Activated B cell treated with CpG ODN at 0.5 μM for 24 hours (primary cell): ENCODE measurements at regions not wholly inside any gene's neighbourhood (a gene's known extent, or its start where the extent isn't known, plus 50 kb on each side); places are given as distances from the start of the nearest gene placed in this dataset.

ENCODE experiments used
- ATAC-seq: fragments of 200-7000 bp; cut with Tn5 transposase; one replicate; pipeline ENCODE4 v1.10.0; 2021; ENCODE audit warnings: low read depth, mild to moderate bottlenecking, moderate library complexity
- CTCF ChIA-PET: fragments of 350-600 bp; sonication (Branson Sonifier 250); formaldehyde crosslinking; loops from one replicate; lab custom pipeline; 2021; ENCODE audit warnings: antibody characterized with exemption; lab: Charles Lee
- POLR2A ChIA-PET: fragments of 350-600 bp; sonication (Branson Sonifier 250); formaldehyde crosslinking; loops from one replicate; lab custom pipeline; 2021; ENCODE audit warnings: antibody characterized with exemption; lab: Charles Lee
- DNase-seq: peaks from one replicate; pipeline ENCODE4 v3.0.0; 2022
- H3K27ac Mint-ChIP-seq: one replicate; pipeline ENCODE4 v1.8.0; 2020; ENCODE audit warnings: mixed read lengths
- H3K27me3 Mint-ChIP-seq: one replicate; pipeline ENCODE4 v1.8.0; 2021; ENCODE audit warnings: mixed read lengths
- H3K36me3 Mint-ChIP-seq: one replicate; pipeline ENCODE4 v1.8.0; 2021; ENCODE audit warnings: low read depth, mixed read lengths
- H3K4me1 Mint-ChIP-seq: one replicate; pipeline ENCODE4 v1.8.0; 2021; ENCODE audit warnings: mixed read lengths
- H3K4me3 Mint-ChIP-seq: one replicate; pipeline ENCODE4 v1.8.0; 2020; ENCODE audit warnings: mild to moderate bottlenecking, mixed read lengths
- H3K9me3 Mint-ChIP-seq: one replicate; pipeline ENCODE4 v1.8.0; 2020; ENCODE audit warnings: mixed read lengths
- intact Hi-C: fragments of 100-400 bp; cut with micrococcal nuclease; formaldehyde crosslinking; loops from one replicate; pipeline ENCODE4 v1.15.1; 2024
- TF ChIP-seq, protein P1 (sequence below): fragments of 200-600 bp; IDR thresholded peaks from one replicate; pipeline ENCODE4 v1.8.0; 2022; ENCODE audit warnings: antibody characterized with exemption, mild to moderate bottlenecking

DNA sequence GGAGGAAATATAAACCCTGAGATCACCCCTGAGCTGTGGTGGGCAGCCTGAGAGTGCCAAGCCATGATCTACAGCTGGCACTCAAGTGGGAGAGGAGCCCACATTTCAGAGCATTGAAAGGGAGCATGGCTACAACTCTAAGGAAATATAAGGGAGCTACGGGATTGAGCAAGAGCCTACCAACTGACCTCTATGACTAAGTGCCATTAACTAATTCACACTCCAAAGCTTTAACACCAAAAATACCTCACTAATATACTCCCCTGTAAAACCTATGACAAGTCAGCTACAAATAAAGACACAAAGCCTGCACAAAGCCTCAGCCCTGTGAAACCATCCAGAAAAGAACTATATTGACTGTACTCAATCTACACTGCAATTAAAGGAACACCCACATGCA is 286.8 kb upstream of the RPS23 start:
- ATAC-seq (no peak), DNase-seq (no peak)
- no peaks in the 10 kb centered on the region for H3K9me3 Mint-ChIP-seq
- H3K27me3 Mint-ChIP-seq, result no peaks in the 10 kb centered on the region
- no peaks in the 10 kb centered on the region for H3K36me3 Mint-ChIP-seq
- no peak overlapping the region for H3K27ac Mint-ChIP-seq
- intact Hi-C loops, result no loop called here
- H3K4me3 Mint-ChIP-seq, result no peak overlapping the region
- ChIA-PET CTCF (no interaction called here), POLR2A (no interaction called here)
- TF ChIP-seq, protein P1, sequence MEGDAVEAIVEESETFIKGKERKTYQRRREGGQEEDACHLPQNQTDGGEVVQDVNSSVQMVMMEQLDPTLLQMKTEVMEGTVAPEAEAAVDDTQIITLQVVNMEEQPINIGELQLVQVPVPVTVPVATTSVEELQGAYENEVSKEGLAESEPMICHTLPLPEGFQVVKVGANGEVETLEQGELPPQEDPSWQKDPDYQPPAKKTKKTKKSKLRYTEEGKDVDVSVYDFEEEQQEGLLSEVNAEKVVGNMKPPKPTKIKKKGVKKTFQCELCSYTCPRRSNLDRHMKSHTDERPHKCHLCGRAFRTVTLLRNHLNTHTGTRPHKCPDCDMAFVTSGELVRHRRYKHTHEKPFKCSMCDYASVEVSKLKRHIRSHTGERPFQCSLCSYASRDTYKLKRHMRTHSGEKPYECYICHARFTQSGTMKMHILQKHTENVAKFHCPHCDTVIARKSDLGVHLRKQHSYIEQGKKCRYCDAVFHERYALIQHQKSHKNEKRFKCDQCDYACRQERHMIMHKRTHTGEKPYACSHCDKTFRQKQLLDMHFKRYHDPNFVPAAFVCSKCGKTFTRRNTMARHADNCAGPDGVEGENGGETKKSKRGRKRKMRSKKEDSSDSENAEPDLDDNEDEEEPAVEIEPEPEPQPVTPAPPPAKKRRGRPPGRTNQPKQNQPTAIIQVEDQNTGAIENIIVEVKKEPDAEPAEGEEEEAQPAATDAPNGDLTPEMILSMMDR, result no peak
- H3K4me1 Mint-ChIP-seq, result no peaks in the 10 kb centered on the region

DNA sequence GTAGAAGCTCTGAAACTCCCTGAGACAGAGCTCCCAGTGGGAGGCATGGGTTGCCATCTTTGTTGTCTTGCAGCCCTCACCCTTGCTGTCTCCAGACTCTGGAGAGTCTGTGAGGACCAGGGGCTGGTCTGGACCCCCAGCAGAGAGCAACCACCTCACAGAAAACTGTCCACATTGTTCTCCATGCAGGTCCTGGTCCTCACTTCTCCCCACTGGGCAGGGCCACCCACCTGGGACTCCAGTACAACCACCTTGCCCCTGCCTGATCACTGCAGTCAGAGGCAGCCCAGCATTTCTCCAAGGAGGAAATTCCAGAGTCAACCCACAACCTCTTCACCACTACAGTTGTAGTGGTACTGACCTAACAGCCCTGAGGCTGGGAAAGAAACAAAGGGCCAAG is 285.6 kb upstream of the RPS23 start:
- ChIA-PET POLR2A (no interaction called here), CTCF (no interaction called here)
- H3K4me3 Mint-ChIP-seq, result no peak overlapping the region
- ATAC-seq (no peak), DNase-seq (no peak)
- no peaks in the 10 kb centered on the region for H3K4me1 Mint-ChIP-seq
- no peaks in the 10 kb centered on the region for H3K27me3 Mint-ChIP-seq
- H3K36me3 Mint-ChIP-seq, result no peaks in the 10 kb centered on the region
- no peak overlapping the region for H3K27ac Mint-ChIP-seq
- intact Hi-C loops, result no loop called here
- no peaks in the 10 kb centered on the region for H3K9me3 Mint-ChIP-seq
- TF ChIP-seq, protein P1, result no peak

DNA sequence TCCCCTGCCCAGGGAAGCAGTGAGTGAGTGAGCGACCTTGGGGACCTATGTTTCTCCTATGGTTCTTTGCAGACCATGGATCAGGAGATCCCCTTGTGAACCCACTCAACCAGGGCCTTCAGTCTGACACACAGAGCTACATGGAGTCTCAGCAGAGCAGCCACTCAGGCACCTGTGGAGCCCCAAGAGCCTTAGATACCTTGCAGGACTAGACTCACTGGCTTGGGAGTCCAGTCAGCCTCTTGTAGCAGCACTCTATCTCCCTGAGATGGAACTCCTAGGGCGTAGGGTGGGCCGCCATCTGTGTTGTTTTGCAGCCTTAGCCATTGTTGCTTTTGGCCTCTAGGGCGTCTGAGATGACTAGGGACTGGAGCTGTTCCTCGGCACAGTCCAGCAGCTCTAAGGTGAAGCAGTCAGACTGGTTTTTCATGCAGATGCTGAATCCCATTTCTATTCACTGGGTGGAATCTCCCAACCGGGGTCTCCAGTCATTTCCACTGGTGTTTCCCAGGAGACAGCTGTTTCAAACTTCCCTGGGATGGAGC is 284.6 kb upstream of the RPS23 start:
- TF ChIP-seq, protein P1, result no peak
- no peak overlapping the region for H3K4me3 Mint-ChIP-seq
- H3K27me3 Mint-ChIP-seq, result peaks cover 2% of the 10 kb centered on the region
- no peaks in the 10 kb centered on the region for H3K4me1 Mint-ChIP-seq
- DNase-seq, result no peak
- no peak for ATAC-seq
- CTCF ChIA-PET, result no interaction called here
- POLR2A ChIA-PET, result no interaction called here
- peaks cover 3% of the 10 kb centered on the region for H3K9me3 Mint-ChIP-seq
- no peak overlapping the region for H3K27ac Mint-ChIP-seq
- intact Hi-C loops, result no loop called here
- no peaks in the 10 kb centered on the region for H3K36me3 Mint-ChIP-seq

DNA sequence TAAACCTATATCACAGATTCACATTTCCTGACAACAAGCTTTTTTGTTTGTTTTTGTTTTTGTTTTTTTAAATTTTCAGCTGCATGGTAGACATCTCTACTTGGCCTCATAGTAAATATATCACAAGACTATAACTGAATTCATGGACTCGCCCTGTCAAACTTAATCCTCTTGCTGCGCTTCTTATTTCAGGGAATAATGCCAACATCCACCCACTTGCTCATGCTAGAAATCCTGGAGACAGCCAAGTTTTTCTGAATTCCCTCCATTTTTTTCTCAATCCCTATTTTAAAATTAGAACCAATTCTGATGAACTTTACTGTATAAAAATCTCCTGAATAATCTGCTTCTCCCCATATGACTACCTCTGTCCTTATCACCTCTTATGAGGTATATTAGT is 283.6 kb upstream of the RPS23 start:
- intact Hi-C loops, result no loop called here
- H3K36me3 Mint-ChIP-seq, result no peaks in the 10 kb centered on the region
- ChIA-PET CTCF (no interaction called here), POLR2A (no interaction called here)
- H3K9me3 Mint-ChIP-seq, result peaks cover 8% of the 10 kb centered on the region
- H3K27ac Mint-ChIP-seq, result no peak overlapping the region
- TF ChIP-seq, protein P1, result no peak
- DNase-seq, result no peak
- ATAC-seq, result no peak
- no peak overlapping the region for H3K4me3 Mint-ChIP-seq
- H3K4me1 Mint-ChIP-seq, result no peaks in the 10 kb centered on the region
- peaks cover 2% of the 10 kb centered on the region for H3K27me3 Mint-ChIP-seq

DNA sequence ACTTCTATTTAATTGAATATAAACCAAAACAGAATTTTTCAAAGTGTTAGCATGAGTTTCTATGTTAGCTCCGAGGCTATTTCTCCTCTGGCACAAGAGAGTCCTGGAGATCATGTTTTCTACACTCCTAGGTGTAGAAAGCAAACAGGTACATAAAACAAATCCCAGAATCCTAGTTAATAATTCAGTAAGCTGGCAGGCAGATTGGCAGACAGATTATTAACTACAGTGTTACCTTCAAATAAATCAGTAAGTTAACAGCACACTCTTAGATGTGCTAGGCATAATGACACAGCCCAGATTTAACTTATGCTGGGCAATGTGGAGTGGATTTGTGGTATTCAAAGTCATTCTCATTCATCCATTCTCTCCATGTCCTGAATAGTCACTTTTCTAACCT is 282.8 kb upstream of the RPS23 start:
- Mint-ChIP-seq H3K4me3 (no peak overlapping the region), H3K9me3 (peaks cover 8% of the 10 kb centered on the region), H3K27me3 (peaks cover 2% of the 10 kb centered on the region), H3K4me1 (no peaks in the 10 kb centered on the region), H3K36me3 (no peaks in the 10 kb centered on the region), H3K27ac (no peak overlapping the region)
- ATAC-seq (no peak), DNase-seq (no peak)
- ChIA-PET CTCF (no interaction called here), POLR2A (no interaction called here)
- intact Hi-C loops, result no loop called here
- TF ChIP-seq, protein P1, result no peak
